ENCODE measurements at regions not wholly inside any gene's neighbourhood (a gene's known extent, or its start where the extent isn't known, plus 50 kb on each side); places are given as distances from the start of the nearest gene placed in this dataset.

DNA sequence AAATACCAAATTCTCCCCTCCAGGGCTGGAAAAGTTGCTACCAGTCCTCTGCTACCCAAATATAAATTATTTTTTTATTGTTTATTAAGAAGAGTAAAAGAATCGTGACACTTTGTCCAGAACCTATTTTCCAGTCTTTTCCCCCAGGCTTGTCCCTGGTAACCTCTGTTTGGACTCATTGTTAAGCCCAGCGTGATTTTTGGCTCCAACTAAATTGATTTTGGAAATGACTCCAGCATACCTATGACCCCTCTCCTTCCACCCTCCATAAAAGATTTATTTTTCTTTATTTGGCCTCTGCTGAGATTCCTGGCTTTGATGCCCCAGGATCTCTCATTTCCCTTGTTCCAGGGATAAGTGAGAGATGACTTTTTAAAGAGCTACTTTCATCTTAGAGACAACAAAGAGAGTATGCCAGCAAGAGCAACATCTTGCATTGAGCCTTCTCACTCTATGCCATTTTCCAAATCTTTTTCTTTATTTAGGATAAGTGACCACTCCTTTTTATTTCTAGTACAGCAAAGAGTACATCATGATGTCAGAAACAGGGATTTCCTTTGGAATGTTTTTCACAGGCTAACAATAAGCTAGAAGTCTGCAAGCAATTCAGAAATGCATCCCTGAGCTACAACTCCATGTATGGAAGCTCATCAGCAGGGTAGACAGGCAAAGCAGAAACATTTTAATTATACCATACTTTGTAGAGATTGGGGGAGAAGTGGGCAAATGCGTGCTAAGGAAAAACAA is 75.8 kb downstream of the DAD1 start:
- DNase-seq (ENCODE audit: low read depth in 2 of 2) = no peak

DNA sequence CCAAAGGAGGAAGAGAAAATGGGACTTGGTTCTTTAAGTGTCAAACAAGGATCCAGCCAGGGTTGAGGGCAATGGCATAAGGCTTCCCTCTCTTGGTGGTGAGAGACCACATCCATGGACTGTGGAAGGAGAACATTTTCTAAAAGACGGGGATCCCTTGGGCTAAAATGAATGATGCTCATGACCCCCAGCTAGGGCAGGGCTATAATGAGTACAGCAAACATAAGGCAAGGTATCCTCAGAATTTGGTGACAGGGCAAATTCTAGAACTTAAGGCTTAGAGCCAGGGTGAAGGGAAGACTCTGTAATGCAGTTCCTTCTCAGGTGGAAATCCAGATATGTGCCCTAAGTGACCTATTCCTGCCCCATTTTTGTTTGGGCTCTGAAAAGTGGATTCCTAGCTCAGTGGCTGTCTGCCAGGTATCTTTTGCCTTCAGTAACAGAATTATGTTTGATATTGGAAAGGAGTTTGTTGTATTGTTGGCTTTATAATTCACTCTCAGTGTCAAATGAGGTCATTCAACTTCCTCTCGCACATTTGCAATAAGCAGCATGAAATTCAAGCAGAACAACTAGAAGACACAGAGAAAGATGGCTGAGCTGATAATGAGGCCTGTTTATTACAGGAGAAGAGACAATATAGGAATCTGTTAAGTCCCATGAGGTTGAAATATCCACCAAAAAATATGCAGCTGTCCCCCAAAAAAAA is 76.8 kb downstream of the DAD1 start:
- DNase-seq (ENCODE audit: low read depth in 2 of 2) = no peak

DNA sequence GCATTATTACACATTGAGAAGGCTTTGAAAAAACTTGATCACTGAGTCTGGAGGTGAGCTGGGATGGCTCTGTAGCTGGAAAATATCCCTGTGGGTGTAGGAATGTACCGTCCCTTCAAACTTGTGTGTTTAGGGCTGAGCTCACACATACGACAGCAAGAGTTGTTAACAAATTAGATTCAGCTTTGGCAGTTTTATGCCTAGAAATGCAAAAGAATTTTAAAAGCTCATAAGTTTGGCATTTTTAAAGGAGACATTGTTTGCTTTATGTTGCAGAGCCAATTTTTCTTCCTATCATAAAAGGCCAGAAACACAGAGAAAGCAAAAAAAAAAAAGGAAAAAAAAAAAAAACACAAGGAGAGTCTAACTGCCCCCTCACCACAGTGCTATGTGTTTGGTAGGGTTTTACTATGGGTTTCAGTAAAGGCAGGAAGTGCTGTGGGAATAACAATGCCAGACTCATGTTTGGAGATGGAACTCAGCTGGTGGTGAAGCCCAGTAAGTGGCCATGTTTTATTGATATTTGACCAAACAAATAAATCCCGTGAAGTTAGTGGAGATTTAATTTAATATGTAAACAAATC is 78.4 kb downstream of the DAD1 start:
- DNase-seq (ENCODE audit: low read depth in 2 of 2) = no peak

- no peak for DNase-seq (ENCODE audit: low read depth in 2 of 2)
Observed at GRCh38 chr14:22509751-22510300, 79.2 kb downstream of the DAD1 start.

GRCh38 chr14:22509036-22509709 is 79.9 kb downstream of the DAD1 start:
- DNase-seq (ENCODE audit: low read depth in 2 of 2) = no peak

DNA sequence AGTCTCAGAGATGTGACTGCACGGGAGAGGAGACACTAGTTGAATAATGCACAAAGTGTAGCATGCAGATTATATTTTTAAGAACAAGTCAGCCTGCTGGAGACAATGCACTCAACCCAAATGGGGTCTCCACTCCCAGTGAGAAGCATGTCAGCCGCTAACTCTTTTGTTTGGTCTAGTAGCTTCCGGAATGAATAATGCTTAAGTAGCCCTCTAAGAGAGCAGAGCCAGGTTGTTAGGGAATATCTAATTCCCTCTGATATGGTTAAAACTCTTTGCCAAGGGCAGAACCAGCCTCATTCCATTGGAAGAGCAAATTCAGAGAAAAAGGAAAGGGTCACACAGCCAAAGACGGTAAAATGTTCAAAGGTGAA is 80.4 kb downstream of the DAD1 start:
- DNase-seq (ENCODE audit: low read depth in 2 of 2) = no peak

- DNase-seq (ENCODE audit: low read depth in 2 of 2) = no peak
Observed at GRCh38 chr14:22508150-22508457, 80.9 kb downstream of the DAD1 start.

DNA sequence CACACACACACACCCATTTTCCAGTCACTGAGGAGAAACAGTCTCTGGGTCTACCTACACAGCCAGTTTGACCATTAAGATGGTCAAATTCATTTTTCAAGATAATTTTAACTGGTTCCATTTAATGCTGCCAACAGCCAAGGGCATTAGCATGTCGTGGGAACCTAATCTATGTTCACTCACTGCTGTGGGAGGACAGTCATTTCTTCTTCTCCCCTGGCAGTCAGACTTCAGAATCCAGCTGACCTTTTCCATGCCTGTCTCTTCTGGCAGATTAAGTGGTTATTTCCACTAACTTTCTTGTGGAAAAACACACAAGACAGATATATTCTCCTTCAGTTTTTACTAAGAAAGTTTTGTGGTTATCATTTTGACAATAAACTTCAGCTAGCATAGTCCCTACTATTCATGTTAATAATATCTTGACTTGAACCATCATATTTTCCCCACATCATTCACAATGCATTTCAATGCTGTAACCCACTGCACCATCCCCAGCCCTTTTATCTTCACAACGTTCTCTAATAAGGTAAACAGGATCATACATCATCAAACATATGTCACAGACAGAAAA is 82.2 kb downstream of the DAD1 start:
- no peak for DNase-seq (ENCODE audit: low read depth in 2 of 2)

DNA sequence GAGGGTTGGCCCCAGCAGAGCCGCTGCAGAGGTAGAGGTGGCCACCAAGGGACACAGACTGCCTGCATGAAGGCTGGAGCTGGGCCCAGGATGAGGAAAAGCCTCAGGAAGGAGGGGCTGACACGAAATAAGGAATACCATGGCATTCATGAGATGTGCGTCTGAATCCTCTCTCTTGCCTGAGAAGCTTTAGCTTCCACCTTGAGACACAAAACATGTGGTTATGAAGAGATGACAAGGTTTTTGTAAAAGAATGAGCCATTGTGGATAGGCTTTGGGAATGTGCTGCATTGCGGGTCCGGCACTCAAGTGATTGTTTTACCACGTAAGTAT is 82.7 kb downstream of the DAD1 start:
- no peak for DNase-seq (ENCODE audit: low read depth in 2 of 2)

- DNase-seq (ENCODE audit: low read depth in 2 of 2) = no peak
Observed at GRCh38 chr14:22505697-22506377, 83.2 kb downstream of the DAD1 start.

GRCh38 chr14:22505309-22505696 is 83.7 kb downstream of the DAD1 start:
- no peak for DNase-seq (ENCODE audit: low read depth in 2 of 2)

DNA sequence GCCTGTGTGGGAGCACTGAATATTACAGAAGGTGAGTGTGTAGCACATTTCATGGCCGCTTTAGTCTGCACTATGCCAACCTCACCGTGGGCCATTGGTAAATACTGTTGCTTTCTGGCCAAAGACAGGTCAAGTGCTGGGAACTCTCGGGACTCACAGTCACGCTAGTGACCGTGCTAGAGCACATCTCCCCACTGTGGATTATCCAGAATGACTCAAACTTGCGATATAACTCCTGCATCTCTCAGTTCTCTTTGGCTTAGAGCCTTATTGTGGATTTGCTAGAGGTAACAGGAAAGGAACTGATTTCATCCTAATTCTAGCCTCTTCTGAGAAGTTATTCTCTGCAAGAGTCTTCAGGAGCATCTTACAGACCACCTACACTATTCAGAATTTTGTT is 86.5 kb downstream of the DAD1 start:
- no peak for DNase-seq (ENCODE audit: low read depth in 2 of 2)

DNA sequence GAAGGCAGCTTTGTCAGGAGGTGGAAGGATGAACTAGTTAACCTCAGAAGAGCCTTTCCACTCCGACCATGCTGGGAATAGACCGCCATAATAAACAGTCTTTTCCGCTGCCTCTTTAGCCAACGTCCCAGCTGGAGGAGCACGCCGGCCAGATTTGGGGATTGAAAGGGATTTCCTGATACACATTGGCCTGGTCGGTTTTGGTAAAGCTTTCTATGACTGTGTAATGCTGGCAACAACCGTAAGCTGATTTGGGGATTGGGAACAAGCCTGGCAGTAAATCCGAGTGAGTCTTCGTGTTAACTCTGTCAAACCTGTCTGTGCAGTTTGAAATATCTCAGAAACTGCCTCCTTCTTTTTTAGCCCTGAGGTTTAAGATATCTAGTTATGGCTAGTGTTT is 87.0 kb downstream of the DAD1 start:
- no peak for DNase-seq (ENCODE audit: low read depth in 2 of 2)

GRCh38 chr14:22500954-22501726 is 87.9 kb downstream of the DAD1 start:
- DNase-seq (ENCODE audit: low read depth in 2 of 2) = no peak

- no peak for DNase-seq (ENCODE audit: low read depth in 2 of 2)
Observed at GRCh38 chr14:22500525-22500924, 88.5 kb downstream of the DAD1 start.

- DNase-seq (ENCODE audit: low read depth in 2 of 2) = no peak
Observed at GRCh38 chr14:22497671-22498093, 91.3 kb downstream of the DAD1 start.

DNA sequence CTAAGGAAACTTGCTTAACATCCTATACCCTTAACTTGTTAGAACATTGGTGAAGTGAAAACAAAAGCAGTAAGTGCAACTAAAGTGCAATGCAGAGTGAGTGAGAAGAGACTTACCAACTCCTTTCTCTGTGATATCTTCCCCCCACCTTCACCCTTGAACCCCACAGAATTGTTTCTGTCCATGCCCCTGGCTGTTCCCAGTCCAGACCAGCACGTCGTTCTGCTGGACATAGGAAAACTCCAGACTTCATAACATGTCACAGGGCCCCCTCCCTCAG is 91.9 kb downstream of the DAD1 start:
- DNase-seq (ENCODE audit: low read depth in 2 of 2) = no peak

DNA sequence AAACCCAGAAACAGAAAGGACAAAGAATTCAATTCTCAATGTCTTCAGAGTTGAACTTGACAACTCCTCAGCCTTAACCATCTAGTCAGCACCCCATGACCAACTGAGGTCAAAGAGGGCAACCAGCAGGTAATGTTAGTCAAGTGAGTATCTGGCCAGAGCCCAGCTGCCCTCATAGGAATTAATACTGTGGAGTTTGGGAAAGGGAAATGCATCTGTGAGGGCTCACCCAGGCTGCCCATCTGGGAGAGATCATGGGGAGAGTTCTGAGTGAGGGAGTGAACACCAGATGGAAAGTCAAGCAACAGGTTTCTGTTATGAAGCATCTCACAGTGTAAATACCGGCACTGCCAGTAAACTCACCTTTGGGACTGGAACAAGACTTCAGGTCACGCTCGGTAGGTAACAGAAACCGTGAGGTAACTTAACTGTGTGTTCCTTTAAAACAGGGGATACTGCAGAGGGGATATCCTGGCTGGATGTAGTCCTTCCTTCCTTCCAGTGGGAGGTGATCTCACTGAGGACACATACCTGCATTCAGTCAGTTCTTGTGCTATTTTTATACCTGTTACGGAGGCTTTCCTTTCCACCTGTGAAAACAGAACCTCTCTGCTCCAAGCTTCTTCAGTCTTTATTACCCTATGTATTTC is 94.4 kb downstream of the DAD1 start:
- DNase-seq (ENCODE audit: low read depth in 2 of 2) = no peak

DNA sequence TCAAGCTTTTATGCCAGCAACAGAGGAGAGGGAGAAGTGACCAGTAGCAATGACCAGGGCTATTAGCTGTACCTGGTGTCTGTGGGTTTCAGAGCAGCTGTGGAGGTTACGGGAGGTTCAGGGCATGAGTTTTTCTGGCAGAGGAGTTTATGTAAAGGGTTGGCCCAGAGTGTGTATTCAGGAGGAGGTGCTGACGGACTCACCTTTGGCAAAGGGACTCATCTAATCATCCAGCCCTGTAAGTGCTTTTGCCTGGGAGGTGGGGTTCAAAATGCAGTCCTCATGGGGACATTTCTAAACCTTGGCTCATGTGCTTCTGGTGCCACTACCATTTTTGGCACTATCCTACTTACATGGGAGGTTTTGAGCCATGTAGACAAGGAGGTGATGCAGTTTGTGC is 95.3 kb downstream of the DAD1 start:
- DNase-seq (ENCODE audit: low read depth in 2 of 2) = no peak

GRCh38 chr14:22492622-22493542 is 96.1 kb downstream of the DAD1 start:
- DNase-seq (ENCODE audit: low read depth in 2 of 2) = no peak

Measured in stimulated activated CD4-positive, alpha-beta T cell treated with anti-CD3 and anti-CD28 coated beads, Interleukin-15, amount 100 ng/mL, for 48 hours (primary cell).